SK-N-SH (cell line): ENCODE measurements at regions not wholly inside any gene's neighbourhood (a gene's known extent, or its start where the extent isn't known, plus 50 kb on each side); places are given as distances from the start of the nearest gene placed in this dataset.

Experiments
- CTCF ChIA-PET: fragments of 300-600, 350-600 bp; formaldehyde crosslinking; extraction: SDS; loops from one replicate; lab custom pipeline; 2021; lab: Yijun Ruan, JAX
- POLR2A ChIA-PET: fragments of 350-600 bp; sonication (Branson Sonifier 250); formaldehyde crosslinking; extraction: SDS; loops from one replicate; lab custom pipeline; 2020; ENCODE audit warnings: antibody characterized with exemption, inconsistent platforms; lab: Yijun Ruan, JAX
- DNase-seq: peaks from one replicate; pipeline ENCODE4 v3.0.0; 2012
- H2AFZ ChIP-seq: fragments of 200-600 bp; sonication (generic); 2 replicates; pipeline ENCODE4 v1.8.1; 2016; ENCODE audit warnings: antibody characterized with exemption, mild to moderate bottlenecking, low read depth
- H3F3A ChIP-seq: fragments of 200-600 bp; sonication (generic); replicated peaks from 2 replicates; pipeline ENCODE3; 2016; ENCODE audit warnings: antibody characterized with exemption, mild to moderate bottlenecking; ENCODE audit not compliant: insufficient read depth
- H3K27ac ChIP-seq, 2 experiments: fragments of 200-500 bp in 1 of 2; fragments of 200-600 bp in 1 of 2; sonication (Bioruptor generic) in 1 of 2; sonication (generic), shearing (Covaris generic) in 1 of 2; 2 replicates each; pipeline versions ENCODE4 v1.5.1 to v1.6.1; 2014 to 2016; ENCODE audit warnings: low read depth in 2 of 2, inconsistent platforms in 1 of 2, low read length in 1 of 2, mild to moderate bottlenecking in 1 of 2, mixed read lengths in 1 of 2
- H3K27me3 ChIP-seq: fragments of 200-600 bp; sonication (generic), shearing (Covaris generic); 2 replicates; pipeline ENCODE4 v1.6.1; 2016; ENCODE audit warnings: mixed run types; ENCODE audit not compliant: insufficient read depth
- H3K36me3 ChIP-seq, 2 experiments: fragments of 200-500 bp in 1 of 2; fragments of 200-600 bp in 1 of 2; sonication (Bioruptor generic) in 1 of 2; sonication (generic) in 1 of 2; replicated peaks in 1 of 2; 2 replicates each; pipeline versions ENCODE3 to v1.5.1; 2014 to 2016; ENCODE audit warnings: low read length in 1 of 2, mild to moderate bottlenecking in 1 of 2; ENCODE audit not compliant: insufficient read depth in 2 of 2, control insufficient read depth in 1 of 2
- H3K4me1 ChIP-seq, 2 experiments: fragments of 200-500 bp in 1 of 2; fragments of 200-600 bp in 1 of 2; sonication (Bioruptor generic) in 1 of 2; sonication (generic), shearing (Covaris generic) in 1 of 2; 2 replicates each; pipeline versions ENCODE4 v1.5.1 to v1.6.1; 2014 to 2016; ENCODE audit warnings: low read depth in 1 of 2, low read length in 1 of 2, mixed run types in 1 of 2; ENCODE audit not compliant: insufficient read depth in 2 of 2, control insufficient read depth in 1 of 2
- H3K4me2 ChIP-seq: fragments of 200-600 bp; sonication (generic), shearing (Covaris generic); 2 replicates; pipeline ENCODE4 v1.6.1; 2017; ENCODE audit warnings: mixed run types
- H3K4me3 ChIP-seq, 2 experiments: fragments of 200-500 bp in 1 of 2; fragments of 200-600 bp in 1 of 2; sonication (Bioruptor generic) in 1 of 2; sonication (generic), shearing (Covaris generic) in 1 of 2; 2 replicates each; pipeline versions ENCODE4 v1.5.1 to v1.8.1; 2014 to 2016; ENCODE audit warnings: low read depth in 2 of 2, inconsistent platforms in 1 of 2, low read length in 1 of 2, mild to moderate bottlenecking in 1 of 2, mixed read lengths in 1 of 2, moderate library complexity in 1 of 2
- H3K79me2 ChIP-seq: fragments of 200-600 bp; sonication (generic); 2 replicates; pipeline ENCODE4 v1.8.1; 2017; ENCODE audit warnings: mild to moderate bottlenecking; ENCODE audit not compliant: insufficient read depth
- H3K9ac ChIP-seq: fragments of 200-600 bp; sonication (generic); 2 replicates; pipeline ENCODE4 v1.6.1; 2017; ENCODE audit warnings: mixed run types
- H3K9me2 ChIP-seq: fragments of 200-600 bp; sonication (generic); 2 replicates; pipeline ENCODE4 v1.6.1; 2017; ENCODE audit warnings: mixed run types
- H3K9me3 ChIP-seq: fragments of 200-600 bp; sonication (generic); 2 replicates; pipeline ENCODE4 v1.6.1; 2017; ENCODE audit warnings: mixed run types, mild to moderate bottlenecking, moderate library complexity
- H4K20me1 ChIP-seq: fragments of 200-600 bp; sonication (generic); 2 replicates; pipeline ENCODE4 v1.6.1; 2017; ENCODE audit warnings: mild to moderate bottlenecking, mixed run types; ENCODE audit not compliant: insufficient read depth
- ELF1 ChIP-seq: IDR thresholded peaks from 2 replicates; pipeline ENCODE4 v1.4.0; 2012
- EZH2phosphoT487 ChIP-seq: fragments of 200-600 bp; sonication (generic); IDR thresholded peaks from 2 replicates; pipeline ENCODE4 v1.6.1; 2017; ENCODE audit warnings: low read depth, mixed run types, mild to moderate bottlenecking, antibody characterized with exemption, moderate library complexity, borderline replicate concordance
- FOXJ3 ChIP-seq: sonication (generic); formaldehyde crosslinking; IDR thresholded peaks from 2 replicates; pipeline ENCODE4 v1.5.1; 2020; ENCODE audit warnings: mild to moderate bottlenecking, missing genetic modification reagents
- GABPA ChIP-seq: IDR thresholded peaks from 2 replicates; pipeline ENCODE4 v1.4.0; 2012; ENCODE audit warnings: low read depth, mild to moderate bottlenecking
- JUND ChIP-seq: IDR thresholded peaks from 2 replicates; pipeline ENCODE4 v1.4.0; 2012
- MEF2A ChIP-seq: IDR thresholded peaks from 2 replicates; pipeline ENCODE4 v1.4.0; 2012; ENCODE audit warnings: low read depth, borderline replicate concordance
- NFIC ChIP-seq: IDR thresholded peaks from 2 replicates; pipeline ENCODE4 v1.4.0; 2012; ENCODE audit warnings: borderline replicate concordance
- NRF1 ChIP-seq: IDR thresholded peaks from 2 replicates; pipeline ENCODE4 v1.6.1; 2012; ENCODE audit warnings: low read depth, mild to moderate bottlenecking, low read length
- RAD21 ChIP-seq: IDR thresholded peaks from 2 replicates; pipeline ENCODE4 v1.6.1; 2012; ENCODE audit warnings: mild to moderate bottlenecking, low read length
- RCOR1 ChIP-seq: fragments of 150-350 bp; IDR thresholded peaks from 2 replicates; pipeline ENCODE4 v1.6.1; 2017; ENCODE audit warnings: antibody characterized with exemption, low read length
- RFX5 ChIP-seq: IDR thresholded peaks from 2 replicates; pipeline ENCODE4 v1.6.1; 2012; ENCODE audit warnings: mild to moderate bottlenecking, improper control_type of control experiment, low read length
- SMC3 ChIP-seq: IDR thresholded peaks from 2 replicates; pipeline ENCODE4 v1.6.1; 2012; ENCODE audit warnings: low read depth, low read length, improper control_type of control experiment
- TAF1 ChIP-seq: IDR thresholded peaks from 2 replicates; pipeline ENCODE4 v1.6.1; 2012; ENCODE audit warnings: low read depth, mild to moderate bottlenecking, low read length, moderate library complexity, borderline replicate concordance
- TCF12 ChIP-seq: IDR thresholded peaks from 2 replicates; pipeline ENCODE4 v1.4.0; 2012
- YY1 ChIP-seq: IDR thresholded peaks from 2 replicates; pipeline ENCODE4 v1.4.0; 2012; ENCODE audit warnings: low read depth, mild to moderate bottlenecking
- WGBS: methylation state at CpG from one replicate; pipeline ENCODE4 v1.1.6; 2017; ENCODE audit warnings: low lambda C conversion rate; 5-methylcytosine and 5-hydroxymethylcytosine counted together
- TF ChIP-seq, protein P1 (sequence below): IDR thresholded peaks from 2 replicates; pipeline ENCODE4 v1.6.1; 2012; ENCODE audit warnings: mild to moderate bottlenecking, low read depth, low read length, moderate library complexity
- TF ChIP-seq, protein P2 (sequence below): IDR thresholded peaks from 2 replicates; pipeline ENCODE4; 2012
- TF ChIP-seq, protein P3 (sequence below): IDR thresholded peaks from 2 replicates; pipeline ENCODE4 v1.4.0; 2012; ENCODE audit warnings: low read depth
- TF ChIP-seq, protein P4 (sequence below): IDR thresholded peaks from 2 replicates; pipeline ENCODE4 v1.4.0; 2012; ENCODE audit warnings: low read depth, borderline replicate concordance
- TF ChIP-seq, protein P5 (sequence below): fragments of 150-350 bp; IDR thresholded peaks from 2 replicates; pipeline ENCODE4 v1.6.1; 2017; ENCODE audit warnings: antibody characterized with exemption, low read length, low read depth, borderline replicate concordance

DNA sequence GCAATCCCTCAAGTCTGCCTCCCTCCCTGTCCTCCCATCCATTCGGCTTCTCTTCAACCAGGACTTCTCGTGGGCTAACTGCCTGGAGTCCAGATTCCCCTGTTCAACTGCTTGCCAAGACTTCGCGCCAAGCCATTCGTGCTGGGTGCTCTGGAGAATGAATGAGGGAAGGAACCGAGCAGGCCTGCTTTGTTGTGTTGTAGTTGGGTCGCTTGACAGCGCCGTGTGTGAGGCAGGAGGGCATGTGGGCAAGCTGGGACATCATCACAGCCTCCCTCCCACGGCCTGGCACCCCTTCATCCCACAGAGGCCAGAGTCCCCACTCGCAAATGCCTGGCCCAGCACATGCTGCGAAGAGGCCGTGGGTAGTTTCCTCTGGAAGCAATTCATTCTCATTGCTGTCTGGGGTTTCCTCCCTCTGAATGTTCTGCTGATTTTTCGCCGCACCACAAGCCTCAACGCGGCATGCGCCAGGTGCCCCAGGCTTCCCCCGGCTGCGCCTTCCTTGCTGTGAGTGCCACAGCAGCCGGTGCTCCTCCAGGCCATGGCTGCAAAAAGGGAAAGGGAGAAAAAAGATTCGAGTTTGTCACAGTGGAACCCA, 336.0 kb downstream of the QKI start (continued):
- TF ChIP-seq, protein P1, sequence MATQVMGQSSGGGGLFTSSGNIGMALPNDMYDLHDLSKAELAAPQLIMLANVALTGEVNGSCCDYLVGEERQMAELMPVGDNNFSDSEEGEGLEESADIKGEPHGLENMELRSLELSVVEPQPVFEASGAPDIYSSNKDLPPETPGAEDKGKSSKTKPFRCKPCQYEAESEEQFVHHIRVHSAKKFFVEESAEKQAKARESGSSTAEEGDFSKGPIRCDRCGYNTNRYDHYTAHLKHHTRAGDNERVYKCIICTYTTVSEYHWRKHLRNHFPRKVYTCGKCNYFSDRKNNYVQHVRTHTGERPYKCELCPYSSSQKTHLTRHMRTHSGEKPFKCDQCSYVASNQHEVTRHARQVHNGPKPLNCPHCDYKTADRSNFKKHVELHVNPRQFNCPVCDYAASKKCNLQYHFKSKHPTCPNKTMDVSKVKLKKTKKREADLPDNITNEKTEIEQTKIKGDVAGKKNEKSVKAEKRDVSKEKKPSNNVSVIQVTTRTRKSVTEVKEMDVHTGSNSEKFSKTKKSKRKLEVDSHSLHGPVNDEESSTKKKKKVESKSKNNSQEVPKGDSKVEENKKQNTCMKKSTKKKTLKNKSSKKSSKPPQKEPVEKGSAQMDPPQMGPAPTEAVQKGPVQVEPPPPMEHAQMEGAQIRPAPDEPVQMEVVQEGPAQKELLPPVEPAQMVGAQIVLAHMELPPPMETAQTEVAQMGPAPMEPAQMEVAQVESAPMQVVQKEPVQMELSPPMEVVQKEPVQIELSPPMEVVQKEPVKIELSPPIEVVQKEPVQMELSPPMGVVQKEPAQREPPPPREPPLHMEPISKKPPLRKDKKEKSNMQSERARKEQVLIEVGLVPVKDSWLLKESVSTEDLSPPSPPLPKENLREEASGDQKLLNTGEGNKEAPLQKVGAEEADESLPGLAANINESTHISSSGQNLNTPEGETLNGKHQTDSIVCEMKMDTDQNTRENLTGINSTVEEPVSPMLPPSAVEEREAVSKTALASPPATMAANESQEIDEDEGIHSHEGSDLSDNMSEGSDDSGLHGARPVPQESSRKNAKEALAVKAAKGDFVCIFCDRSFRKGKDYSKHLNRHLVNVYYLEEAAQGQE, result no peak
- no peak for TF ChIP-seq JUND

DNA sequence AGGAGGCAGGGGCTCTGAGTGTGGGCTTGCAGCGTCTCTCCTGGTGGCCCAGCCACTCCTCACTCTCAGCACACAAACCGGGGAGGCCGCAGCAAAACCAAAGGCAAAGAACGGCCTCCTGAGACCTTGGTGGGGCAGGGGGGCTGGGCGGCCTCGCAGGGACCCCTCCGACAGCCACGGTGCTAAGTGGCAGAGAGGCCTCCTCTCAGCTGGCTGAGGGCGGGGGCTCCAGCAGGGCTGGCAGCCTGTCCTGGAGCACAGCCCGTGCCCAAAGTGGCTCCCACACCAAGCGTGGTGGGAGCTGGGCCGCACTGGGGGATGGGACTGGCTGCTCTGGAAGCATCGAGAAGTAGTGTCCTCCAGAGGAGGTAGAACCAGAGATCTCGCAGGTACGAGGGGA, 334.4 kb downstream of the QKI start:
- CTCF ChIA-PET, result no interaction called here
- no peak overlapping the region for H3K4me3 ChIP-seq
- TF ChIP-seq ELF1 (no peak), GABPA (no peak), FOXJ3 (CRISPR knock-in tag) (no peak), RAD21 (no peak), TCF12 (no peak), YY1 (no peak), TAF1 (no peak), RCOR1 (no peak), SMC3 (no peak), MEF2A (no peak), NRF1 (no peak), NFIC (no peak), JUND (no peak), RFX5 (no peak), EZH2phosphoT487 (no peak)
- TF ChIP-seq, protein P2, sequence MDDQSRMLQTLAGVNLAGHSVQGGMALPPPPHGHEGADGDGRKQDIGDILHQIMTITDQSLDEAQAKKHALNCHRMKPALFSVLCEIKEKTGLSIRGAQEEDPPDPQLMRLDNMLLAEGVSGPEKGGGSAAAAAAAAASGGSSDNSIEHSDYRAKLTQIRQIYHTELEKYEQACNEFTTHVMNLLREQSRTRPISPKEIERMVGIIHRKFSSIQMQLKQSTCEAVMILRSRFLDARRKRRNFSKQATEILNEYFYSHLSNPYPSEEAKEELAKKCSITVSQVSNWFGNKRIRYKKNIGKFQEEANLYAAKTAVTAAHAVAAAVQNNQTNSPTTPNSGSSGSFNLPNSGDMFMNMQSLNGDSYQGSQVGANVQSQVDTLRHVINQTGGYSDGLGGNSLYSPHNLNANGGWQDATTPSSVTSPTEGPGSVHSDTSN, result no peak
- TF ChIP-seq, protein P1, result no peak
- TF ChIP-seq, protein P3, sequence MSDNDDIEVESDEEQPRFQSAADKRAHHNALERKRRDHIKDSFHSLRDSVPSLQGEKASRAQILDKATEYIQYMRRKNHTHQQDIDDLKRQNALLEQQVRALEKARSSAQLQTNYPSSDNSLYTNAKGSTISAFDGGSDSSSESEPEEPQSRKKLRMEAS, result no peak
- TF ChIP-seq, protein P4, sequence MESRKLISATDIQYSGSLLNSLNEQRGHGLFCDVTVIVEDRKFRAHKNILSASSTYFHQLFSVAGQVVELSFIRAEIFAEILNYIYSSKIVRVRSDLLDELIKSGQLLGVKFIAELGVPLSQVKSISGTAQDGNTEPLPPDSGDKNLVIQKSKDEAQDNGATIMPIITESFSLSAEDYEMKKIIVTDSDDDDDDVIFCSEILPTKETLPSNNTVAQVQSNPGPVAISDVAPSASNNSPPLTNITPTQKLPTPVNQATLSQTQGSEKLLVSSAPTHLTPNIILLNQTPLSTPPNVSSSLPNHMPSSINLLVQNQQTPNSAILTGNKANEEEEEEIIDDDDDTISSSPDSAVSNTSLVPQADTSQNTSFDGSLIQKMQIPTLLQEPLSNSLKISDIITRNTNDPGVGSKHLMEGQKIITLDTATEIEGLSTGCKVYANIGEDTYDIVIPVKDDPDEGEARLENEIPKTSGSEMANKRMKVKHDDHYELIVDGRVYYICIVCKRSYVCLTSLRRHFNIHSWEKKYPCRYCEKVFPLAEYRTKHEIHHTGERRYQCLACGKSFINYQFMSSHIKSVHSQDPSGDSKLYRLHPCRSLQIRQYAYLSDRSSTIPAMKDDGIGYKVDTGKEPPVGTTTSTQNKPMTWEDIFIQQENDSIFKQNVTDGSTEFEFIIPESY, result no peak
- TF ChIP-seq, protein P5, sequence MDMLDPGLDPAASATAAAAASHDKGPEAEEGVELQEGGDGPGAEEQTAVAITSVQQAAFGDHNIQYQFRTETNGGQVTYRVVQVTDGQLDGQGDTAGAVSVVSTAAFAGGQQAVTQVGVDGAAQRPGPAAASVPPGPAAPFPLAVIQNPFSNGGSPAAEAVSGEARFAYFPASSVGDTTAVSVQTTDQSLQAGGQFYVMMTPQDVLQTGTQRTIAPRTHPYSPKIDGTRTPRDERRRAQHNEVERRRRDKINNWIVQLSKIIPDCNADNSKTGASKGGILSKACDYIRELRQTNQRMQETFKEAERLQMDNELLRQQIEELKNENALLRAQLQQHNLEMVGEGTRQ, result no peak
- no peak for DNase-seq
- H3K79me2 ChIP-seq, result no peaks in the 10 kb centered on the region
- no peak overlapping the region for H3K9ac ChIP-seq
- no peaks in the 10 kb centered on the region for H4K20me1 ChIP-seq
- H3K27ac ChIP-seq, result no peak overlapping the region
- no peak overlapping the region for H2AFZ ChIP-seq
- no peaks in the 10 kb centered on the region for H3K36me3 ChIP-seq
- WGBS, result 62% methylated on average over 12 of the region's 15 CpGs
- no peak overlapping the region for H3K4me2 ChIP-seq
- POLR2A ChIA-PET, result no interaction called here
- no peaks in the 10 kb centered on the region for H3K27me3 ChIP-seq
- peaks cover 0 to 8% of the 10 kb centered on the region in 2 experiments; a peak in 2 of 4 replicates for H3K4me1 ChIP-seq
- no peaks in the 10 kb centered on the region for H3K9me2 ChIP-seq
- H3F3A ChIP-seq, result no peaks in the 10 kb centered on the region
- H3K9me3 ChIP-seq, result no peaks in the 10 kb centered on the region
